ENCODE measurements at regions not wholly inside any gene's neighbourhood (a gene's known extent, or its start where the extent isn't known, plus 50 kb on each side); places are given as distances from the start of the nearest gene placed in this dataset.
"Not testable (repeated sequence)": the region's sequence is repeated elsewhere in the genome, so short reads cannot be mapped to it uniquely, and the experiment has no call there.

DNA sequence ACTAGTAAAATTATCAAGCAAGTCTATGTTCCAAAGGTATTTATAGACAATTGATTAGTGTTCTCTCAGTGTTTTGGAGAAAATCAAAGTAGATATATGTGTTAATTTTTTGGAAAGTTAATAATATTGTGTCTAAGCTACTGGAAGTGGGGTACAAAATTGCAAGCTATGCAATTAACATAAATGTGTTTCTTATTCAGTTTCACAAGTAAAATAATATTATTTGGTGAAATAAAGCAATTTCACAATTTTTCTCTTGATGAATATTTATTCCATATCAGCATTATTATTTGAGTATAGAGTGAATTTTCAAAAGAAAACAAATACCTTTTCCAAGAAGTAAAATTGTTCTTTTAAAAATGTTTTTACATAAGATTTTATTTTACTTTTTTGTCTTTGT, 1047.7 kb downstream of the TBL1XR1 start:
- no peak for DNase-seq

- DNase-seq, result no peak
Observed at GRCh38 chr3:176147251-176147650, 1050.0 kb downstream of the TBL1XR1 start.

DNA sequence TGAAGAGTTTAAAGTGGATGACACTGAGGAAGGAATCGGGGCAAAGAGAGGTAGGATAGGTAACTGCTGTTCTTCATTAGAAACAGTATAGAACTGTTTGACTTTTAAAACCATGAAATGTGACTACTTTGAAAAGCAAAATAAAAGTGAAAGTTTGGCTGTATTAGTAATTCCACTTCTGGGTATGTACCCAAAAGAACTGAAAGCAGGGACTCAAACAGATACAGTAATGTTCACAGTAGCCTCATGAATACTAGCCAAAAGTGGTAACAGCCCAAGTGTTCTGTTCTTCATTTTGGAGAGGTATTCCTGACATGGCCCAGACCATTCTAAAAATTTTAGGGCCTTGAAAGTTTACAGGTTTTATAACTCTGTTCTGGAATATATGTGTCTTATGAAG, 1055.4 kb downstream of the TBL1XR1 start:
- DNase-seq, result no peak

GRCh38 chr3:176120507-176120906, 1076.8 kb downstream of the TBL1XR1 start:
- no peak for DNase-seq

- DNase-seq, result no peak
Observed at GRCh38 chr3:176119826-176120225, 1077.5 kb downstream of the TBL1XR1 start.

DNA sequence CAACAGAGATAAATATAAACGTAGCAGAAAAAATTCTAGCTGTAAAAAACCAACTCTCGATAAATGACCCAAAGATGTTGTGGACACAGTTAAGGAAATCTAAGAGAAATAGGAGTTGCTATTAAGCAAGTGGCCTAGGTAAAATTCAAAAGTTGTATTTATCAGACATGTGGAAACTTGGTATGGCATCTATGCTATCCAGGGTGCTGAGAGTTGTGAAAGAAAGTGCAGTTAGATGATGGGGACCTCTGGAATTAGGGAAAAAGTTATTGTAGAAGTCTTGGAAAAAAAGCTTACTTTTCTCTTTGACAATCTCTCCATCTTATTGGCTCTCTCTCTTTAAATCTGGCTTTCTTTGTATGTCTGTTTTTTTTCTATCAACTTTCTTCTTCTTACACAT, 1090.9 kb downstream of the TBL1XR1 start:
- DNase-seq, result no peak

DNA sequence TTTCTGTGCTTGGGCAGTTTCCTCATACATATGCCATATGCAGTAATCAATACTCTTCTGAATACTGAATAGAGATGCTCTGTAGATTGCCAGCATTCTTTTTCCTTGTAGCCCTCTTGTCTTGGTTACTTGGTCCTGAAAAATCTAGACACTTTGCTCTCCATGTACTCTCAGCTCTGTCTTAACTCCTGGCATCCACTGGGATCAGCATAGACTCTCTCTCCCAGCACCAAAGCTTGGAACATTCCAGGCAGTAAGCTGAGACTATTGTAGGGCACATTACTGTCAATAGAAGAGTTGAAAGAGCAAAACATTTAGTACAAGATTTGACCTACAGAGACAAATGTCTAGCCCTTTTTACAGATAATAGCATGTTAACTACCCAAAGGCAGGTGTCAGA, 1100.3 kb downstream of the TBL1XR1 start:
- DNase-seq, result no peak

- DNase-seq, result not testable (repeated sequence)
Observed at GRCh38 chr3:176093892-176094291, 1103.4 kb downstream of the TBL1XR1 start.

GRCh38 chr3:176090727-176091126, 1106.6 kb downstream of the TBL1XR1 start:
- DNase-seq, result no peak

GRCh38 chr3:176088962-176089383, 1108.3 kb downstream of the TBL1XR1 start:
- DNase-seq, result no peak

DNA sequence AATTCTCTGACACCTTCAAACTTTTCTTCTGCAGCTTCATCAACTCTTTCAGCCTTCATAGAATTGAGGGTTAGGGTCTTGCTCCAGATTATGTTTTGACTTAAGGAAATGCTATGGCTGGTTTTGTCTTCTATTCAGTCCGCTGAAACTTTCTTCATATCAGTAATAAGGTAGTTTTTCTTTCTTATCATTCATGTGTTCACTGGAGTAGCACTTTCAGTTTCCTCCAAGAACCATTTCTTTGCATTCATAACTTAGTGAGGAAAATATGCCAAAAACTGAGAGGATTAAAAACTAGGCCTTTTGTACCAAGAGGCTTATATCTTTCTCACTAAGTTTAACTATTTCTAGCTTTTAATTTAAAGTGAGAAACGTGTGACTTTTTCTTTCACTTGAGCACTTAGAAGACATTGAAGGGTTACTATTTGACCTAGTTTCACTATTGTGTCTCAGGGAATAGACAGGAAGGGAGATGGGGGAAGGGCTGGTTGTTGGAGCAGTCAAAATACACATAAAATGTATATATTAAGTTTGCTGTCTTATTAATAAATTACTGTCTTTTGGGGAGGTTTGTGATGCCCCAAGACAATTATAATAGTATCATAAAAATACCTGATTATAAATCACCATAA, 1110.1 kb downstream of the TBL1XR1 start:
- DNase-seq, result no peak

DNA sequence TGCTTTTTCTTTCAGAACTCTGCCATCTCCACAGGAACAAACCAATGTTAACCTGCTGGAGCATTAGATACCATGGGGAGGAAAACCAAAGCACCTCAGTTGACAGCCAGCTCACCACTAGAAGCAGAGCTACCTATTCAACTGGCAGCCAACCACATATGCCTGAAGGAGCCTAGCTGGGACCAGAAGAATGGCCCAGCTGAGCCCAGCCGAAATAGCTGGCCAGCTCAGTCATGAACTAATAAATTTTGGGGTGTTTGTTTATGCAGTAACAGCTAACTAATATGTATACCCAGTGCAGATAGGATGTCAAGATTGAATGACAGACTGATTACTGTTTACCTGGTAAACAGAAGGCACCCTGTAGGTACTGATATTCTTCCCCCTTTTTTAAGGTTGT, 1117.5 kb downstream of the TBL1XR1 start:
- no peak for DNase-seq

- no peak for DNase-seq
Observed at GRCh38 chr3:176078906-176079305, 1118.4 kb downstream of the TBL1XR1 start.

DNA sequence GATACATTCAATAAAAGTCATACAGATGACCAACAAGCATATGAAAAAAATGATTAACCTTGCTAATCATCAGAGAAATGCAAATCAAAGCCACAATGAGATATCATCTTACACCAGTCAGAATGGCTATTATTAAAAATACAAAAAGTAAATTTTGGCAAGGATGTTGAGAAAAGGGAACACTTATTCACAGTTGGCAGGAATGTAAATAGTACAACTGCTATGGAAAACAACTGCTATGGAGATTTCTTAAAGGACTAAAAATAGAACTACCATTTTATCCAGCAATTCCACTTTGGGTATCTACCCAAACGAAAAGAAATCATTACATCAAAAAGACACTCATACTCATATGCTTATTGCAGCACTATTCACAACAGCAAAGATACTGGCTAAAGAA, 1121.8 kb downstream of the TBL1XR1 start:
- no peak for DNase-seq

DNA sequence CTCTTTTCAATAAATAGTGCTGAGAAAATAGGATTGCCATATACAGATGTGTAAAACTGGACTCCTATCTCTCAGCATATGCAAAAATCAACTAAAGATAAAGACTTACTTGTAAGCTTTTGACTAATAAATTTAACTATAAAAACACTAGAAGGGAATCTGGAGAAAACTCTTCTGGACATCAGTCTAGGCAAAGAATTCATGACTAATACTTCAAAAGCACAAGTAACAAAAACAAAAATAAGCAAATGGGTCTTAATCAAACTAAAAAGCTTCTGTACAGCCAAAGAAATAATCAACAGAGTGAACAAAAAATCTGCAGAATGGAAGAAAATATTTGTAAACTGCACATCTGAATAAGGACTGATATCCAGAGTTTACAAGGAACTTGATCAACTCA, 1122.2 kb downstream of the TBL1XR1 start:
- no peak for DNase-seq

GRCh38 chr3:176074096-176074495, 1123.2 kb downstream of the TBL1XR1 start:
- DNase-seq, result no peak

DNA sequence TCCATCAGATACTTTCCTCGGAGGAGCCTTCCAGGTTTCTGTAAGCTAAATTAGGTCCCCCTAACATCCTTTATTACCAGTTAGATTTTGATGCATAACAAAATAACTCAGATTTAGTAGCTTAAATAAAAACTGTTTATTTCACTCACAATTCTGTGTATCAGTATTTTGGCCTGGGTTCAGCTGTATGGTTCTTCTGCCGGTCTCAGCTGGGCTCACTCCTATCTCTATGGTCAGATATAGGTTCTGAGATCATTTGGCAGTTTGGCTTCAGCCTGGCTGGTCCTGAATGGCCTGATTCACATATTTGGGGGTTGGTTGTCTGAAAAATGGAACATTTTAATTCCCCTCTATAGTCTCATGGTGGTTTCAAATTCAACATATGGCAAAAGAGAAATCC, 1125.3 kb downstream of the TBL1XR1 start:
- DNase-seq, result no peak

GRCh38 chr3:176068750-176069149, 1128.5 kb downstream of the TBL1XR1 start:
- DNase-seq, result no peak

GRCh38 chr3:176058856-176059255, 1138.4 kb downstream of the TBL1XR1 start:
- DNase-seq, result no peak

DNA sequence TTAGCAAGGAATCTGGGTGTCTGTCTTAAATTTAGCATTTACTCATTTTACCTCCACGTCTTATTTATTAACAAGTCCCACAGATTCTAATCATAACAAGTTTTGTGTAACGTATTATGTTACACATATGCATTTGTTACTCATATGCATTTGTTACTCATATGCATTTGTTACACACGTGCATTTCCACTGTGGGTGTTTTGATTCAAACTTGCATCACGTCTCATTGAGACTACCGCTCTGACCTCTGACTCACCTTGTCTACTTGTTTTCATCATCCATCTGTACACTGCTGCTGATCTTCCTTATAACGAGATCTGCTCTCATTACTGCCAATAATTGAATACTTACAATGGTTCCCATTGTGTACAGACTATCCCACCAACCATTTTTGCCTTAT, 1141.4 kb downstream of the TBL1XR1 start:
- no peak for DNase-seq

DNA sequence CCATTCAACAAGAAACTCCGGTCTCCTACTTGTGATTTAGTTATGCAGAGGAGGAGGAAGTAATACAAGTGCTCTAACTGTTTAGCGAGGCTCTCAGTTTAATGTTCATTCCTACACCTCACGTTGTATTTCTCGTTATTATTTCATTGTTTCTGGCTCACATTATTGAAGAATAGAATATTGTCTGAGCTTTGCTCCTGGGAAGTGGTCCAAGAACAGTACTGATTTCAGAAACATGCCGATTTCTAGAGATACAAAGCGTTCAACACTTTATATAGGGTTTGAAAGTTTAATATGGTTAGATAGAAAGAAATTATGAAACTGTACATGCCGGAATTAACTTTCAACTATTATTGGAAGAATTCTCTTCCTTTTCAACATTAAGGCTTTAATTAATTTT, 1145.5 kb downstream of the TBL1XR1 start:
- no peak for DNase-seq

- no peak for DNase-seq
Observed at GRCh38 chr3:176046703-176047102, 1150.6 kb downstream of the TBL1XR1 start.

GRCh38 chr3:176041812-176042211, 1155.5 kb downstream of the TBL1XR1 start:
- no peak for DNase-seq

GRCh38 chr3:176041185-176041584, 1156.1 kb downstream of the TBL1XR1 start:
- DNase-seq, result no peak

- DNase-seq, result no peak
Observed at GRCh38 chr3:176037636-176038035, 1159.6 kb downstream of the TBL1XR1 start.

DNA sequence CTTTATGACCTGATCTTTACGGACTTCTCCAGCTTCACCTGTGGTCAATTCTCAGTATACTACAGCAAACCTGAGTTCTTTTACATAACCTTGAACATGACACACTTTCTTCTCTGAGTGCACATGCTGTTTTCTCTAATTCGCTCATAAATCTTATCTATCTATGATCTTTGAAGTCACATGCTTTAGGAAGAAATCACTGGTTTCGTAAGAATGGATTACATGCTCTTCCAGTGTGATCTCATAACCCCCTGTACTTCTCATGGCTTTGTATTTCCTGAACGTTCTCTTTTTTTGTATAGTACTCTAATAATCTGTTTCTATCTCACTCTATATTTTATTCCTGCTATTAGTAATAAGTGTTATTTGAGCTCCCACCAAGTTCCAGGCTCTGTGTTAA, 1165.2 kb downstream of the TBL1XR1 start:
- no peak for DNase-seq

Data from GF-D8 (cell line).